HG02885 (cell line): ENCODE measurements at regions not wholly inside any gene's neighbourhood (a gene's known extent, or its start where the extent isn't known, plus 50 kb on each side); places are given as distances from the start of the nearest gene placed in this dataset.
"Not testable (repeated sequence)": the region's sequence is repeated elsewhere in the genome, so short reads cannot be mapped to it uniquely, and the experiment has no call there.

Experiments used
- ATAC-seq: cut with Tn5 transposase; IDR thresholded peaks from one replicate; pipeline ENCODE4 v1.9.1; 2021; ENCODE audit warnings: mild to moderate bottlenecking; ENCODE audit not compliant: unreplicated experiment, poor library complexity

- ATAC-seq, result not testable (repeated sequence)
These were observed 49.9 kb upstream of the SETMAR start for GRCh38 chr3:4253072-4253832.
